GM23338 (cell line): ENCODE measurements at regions not wholly inside any gene's neighbourhood (a gene's known extent, or its start where the extent isn't known, plus 50 kb on each side); places are given as distances from the start of the nearest gene placed in this dataset.

Experiments
- ATAC-seq: fragments of 200-7000 bp; cut with Tn5 transposase; 3 replicates; pipeline ENCODE4 v1.9.1; 2020
- DNase-seq: peaks from one replicate; pipeline ENCODE4 v3.0.0-alpha.2; 2015; ENCODE audit warnings: low spot score
- H2AFZ ChIP-seq: fragments of 200-600 bp; sonication (generic); 2 replicates; pipeline ENCODE4 v1.8.0; 2016; ENCODE audit warnings: antibody characterized with exemption, mild to moderate bottlenecking, moderate library complexity
- H3F3A ChIP-seq: fragments of 200-600 bp; sonication (generic); replicated peaks from 2 replicates; pipeline ENCODE4 v1.8.0; 2017; ENCODE audit warnings: antibody characterized with exemption, mixed run types, low read depth
- H3K27ac ChIP-seq: fragments of 200-600 bp; sonication (generic); 2 replicates; pipeline ENCODE4 v1.6.1; 2016; ENCODE audit warnings: low read depth
- H3K27me3 ChIP-seq: fragments of 200-600 bp; sonication (generic); 2 replicates; pipeline ENCODE4 v1.8.0; 2016; ENCODE audit warnings: mild to moderate bottlenecking, mixed run types, moderate library complexity; ENCODE audit not compliant: insufficient read depth
- H3K36me3 ChIP-seq: fragments of 200-600 bp; sonication (generic); 2 replicates; pipeline ENCODE4 v1.8.0; 2016; ENCODE audit warnings: mild to moderate bottlenecking; ENCODE audit not compliant: insufficient read depth
- H3K4me1 ChIP-seq: fragments of 200-600 bp; sonication (generic); 2 replicates; pipeline ENCODE4 v1.8.0; 2016; ENCODE audit warnings: mild to moderate bottlenecking, moderate library complexity; ENCODE audit not compliant: insufficient read depth
- H3K4me2 ChIP-seq: fragments of 200-600 bp; sonication (generic); 2 replicates; pipeline ENCODE4 v1.7.1; 2017; ENCODE audit warnings: mixed run types
- H3K4me3 ChIP-seq: fragments of 200-600 bp; sonication (generic); 2 replicates; pipeline ENCODE4 v1.6.1; 2016; ENCODE audit warnings: mixed run types
- H3K79me2 ChIP-seq: fragments of 200-600 bp; sonication (generic); replicated peaks from 2 replicates; pipeline ENCODE4 v1.8.0; 2017; ENCODE audit warnings: mild to moderate bottlenecking; ENCODE audit not compliant: insufficient read depth
- H3K9me2 ChIP-seq: fragments of 200-600 bp; sonication (generic); 2 replicates; pipeline ENCODE4 v1.8.0; 2017; ENCODE audit not compliant: insufficient read depth
- H4K20me1 ChIP-seq: fragments of 200-600 bp; sonication (generic); replicated peaks from 2 replicates; pipeline ENCODE4 v1.8.0; 2017; ENCODE audit warnings: mild to moderate bottlenecking; ENCODE audit not compliant: insufficient read depth
- H3K27ac Mint-ChIP-seq: 2 replicates; pipeline ENCODE4 v1.8.0; 2020; ENCODE audit warnings: inconsistent platforms, mild to moderate bottlenecking, moderate library complexity, mixed read lengths
- H3K27me3 Mint-ChIP-seq: 3 replicates; pipeline ENCODE4 v1.8.0; 2022; ENCODE audit warnings: low read depth, mild to moderate bottlenecking, moderate library complexity, mixed read lengths, inconsistent platforms; ENCODE audit not compliant: insufficient read depth, poor library complexity
- H3K36me3 Mint-ChIP-seq: 3 replicates; pipeline ENCODE4 v1.8.0; 2021; ENCODE audit warnings: low read depth, mild to moderate bottlenecking, inconsistent platforms, moderate library complexity, mixed read lengths
- H3K4me1 Mint-ChIP-seq: 3 replicates; pipeline ENCODE4 v1.8.0; 2020; ENCODE audit warnings: mild to moderate bottlenecking, inconsistent platforms, mixed read lengths
- H3K4me3 Mint-ChIP-seq: 3 replicates; pipeline ENCODE4 v1.8.0; 2021; ENCODE audit warnings: moderate library complexity, mild to moderate bottlenecking, inconsistent platforms, mixed read lengths
- H3K9me3 Mint-ChIP-seq: 3 replicates; pipeline ENCODE4 v1.8.0; 2020; ENCODE audit warnings: moderate library complexity, mild to moderate bottlenecking, inconsistent platforms, mixed read lengths
- CREB1 ChIP-seq: fragments of 250-450 bp; sonication (Bioruptor Pico); IDR thresholded peaks from 2 replicates; pipeline ENCODE4 v1.5.0; 2020; ENCODE audit warnings: low read depth, mild to moderate bottlenecking, moderate library complexity
- CTCF ChIP-seq, 2 experiments: fragments of 200-600 bp in 1 of 2; sonication (generic) in 1 of 2; conservative IDR thresholded peaks; 2 replicates each; pipeline versions ENCODE4 v1.5.1 to v1.6.1; 2016 to 2017; ENCODE audit warnings: antibody characterized with exemption in 2 of 2, low read depth in 2 of 2, mild to moderate bottlenecking in 2 of 2, moderate library complexity in 1 of 2
- ETS1 ChIP-seq: IDR thresholded peaks from 2 replicates; pipeline ENCODE4 v1.6.1; 2016; ENCODE audit warnings: antibody characterized with exemption
- NANOG ChIP-seq: IDR thresholded peaks from 2 replicates; pipeline ENCODE4 v1.6.1; 2016; ENCODE audit warnings: antibody characterized with exemption, borderline replicate concordance
- POLR2AphosphoS5 ChIP-seq: IDR thresholded peaks from 2 replicates; pipeline ENCODE4 v1.6.1; 2016; ENCODE audit warnings: antibody characterized with exemption, low read depth
- STAT1 ChIP-seq: IDR thresholded peaks from one replicate; pipeline ENCODE4 v1.6.1; 2016; ENCODE audit warnings: antibody characterized with exemption; ENCODE audit not compliant: unreplicated experiment
- ZNF331 ChIP-seq: fragments of 250-450 bp; sonication (Bioruptor Pico); IDR thresholded peaks from 2 replicates; pipeline ENCODE4 v1.5.0; 2020; ENCODE audit warnings: low read depth, mild to moderate bottlenecking, moderate library complexity
- TF ChIP-seq, protein P1 (sequence below): IDR thresholded peaks from one replicate; pipeline ENCODE4 v1.6.1; 2018; ENCODE audit warnings: antibody characterized with exemption; ENCODE audit not compliant: unreplicated experiment

- no peak overlapping the region for H3K4me3 Mint-ChIP-seq
- no peaks in the 10 kb centered on the region for H3K27me3 Mint-ChIP-seq
- H3F3A ChIP-seq, result no peaks in the 10 kb centered on the region
- H4K20me1 ChIP-seq, result no peaks in the 10 kb centered on the region
- DNase-seq (no peak), ATAC-seq (no peak)
- no peaks in the 10 kb centered on the region for H3K79me2 ChIP-seq
- peaks cover under 1% of the 10 kb centered on the region; the same call in 2 of the 3 replicates for H3K4me1 Mint-ChIP-seq
- H2AFZ ChIP-seq, result no peak overlapping the region
- no peaks in the 10 kb centered on the region; the same call in 1 of the 2 replicates for H3K9me2 ChIP-seq
- H3K36me3 ChIP-seq, result no peaks in the 10 kb centered on the region
- no peaks in the 10 kb centered on the region for H3K9me3 Mint-ChIP-seq
- H3K36me3 Mint-ChIP-seq, result no peaks in the 10 kb centered on the region; the same call in 2 of the 3 replicates
- H3K27me3 ChIP-seq, result no peaks in the 10 kb centered on the region
- no peak overlapping the region for H3K4me3 ChIP-seq
- H3K4me2 ChIP-seq, result no peak overlapping the region
- H3K27ac Mint-ChIP-seq, result no peak overlapping the region
- no peak overlapping the region for H3K27ac ChIP-seq
- TF ChIP-seq, protein P1, sequence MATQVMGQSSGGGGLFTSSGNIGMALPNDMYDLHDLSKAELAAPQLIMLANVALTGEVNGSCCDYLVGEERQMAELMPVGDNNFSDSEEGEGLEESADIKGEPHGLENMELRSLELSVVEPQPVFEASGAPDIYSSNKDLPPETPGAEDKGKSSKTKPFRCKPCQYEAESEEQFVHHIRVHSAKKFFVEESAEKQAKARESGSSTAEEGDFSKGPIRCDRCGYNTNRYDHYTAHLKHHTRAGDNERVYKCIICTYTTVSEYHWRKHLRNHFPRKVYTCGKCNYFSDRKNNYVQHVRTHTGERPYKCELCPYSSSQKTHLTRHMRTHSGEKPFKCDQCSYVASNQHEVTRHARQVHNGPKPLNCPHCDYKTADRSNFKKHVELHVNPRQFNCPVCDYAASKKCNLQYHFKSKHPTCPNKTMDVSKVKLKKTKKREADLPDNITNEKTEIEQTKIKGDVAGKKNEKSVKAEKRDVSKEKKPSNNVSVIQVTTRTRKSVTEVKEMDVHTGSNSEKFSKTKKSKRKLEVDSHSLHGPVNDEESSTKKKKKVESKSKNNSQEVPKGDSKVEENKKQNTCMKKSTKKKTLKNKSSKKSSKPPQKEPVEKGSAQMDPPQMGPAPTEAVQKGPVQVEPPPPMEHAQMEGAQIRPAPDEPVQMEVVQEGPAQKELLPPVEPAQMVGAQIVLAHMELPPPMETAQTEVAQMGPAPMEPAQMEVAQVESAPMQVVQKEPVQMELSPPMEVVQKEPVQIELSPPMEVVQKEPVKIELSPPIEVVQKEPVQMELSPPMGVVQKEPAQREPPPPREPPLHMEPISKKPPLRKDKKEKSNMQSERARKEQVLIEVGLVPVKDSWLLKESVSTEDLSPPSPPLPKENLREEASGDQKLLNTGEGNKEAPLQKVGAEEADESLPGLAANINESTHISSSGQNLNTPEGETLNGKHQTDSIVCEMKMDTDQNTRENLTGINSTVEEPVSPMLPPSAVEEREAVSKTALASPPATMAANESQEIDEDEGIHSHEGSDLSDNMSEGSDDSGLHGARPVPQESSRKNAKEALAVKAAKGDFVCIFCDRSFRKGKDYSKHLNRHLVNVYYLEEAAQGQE, result no peak
- TF ChIP-seq CREB1 (CRISPR knock-in tag) (no peak), NANOG (no peak), ETS1 (no peak), CTCF (conservative IDR thresholded peaks at IDR 0.05; ENCODE audit: low read depth in 2 of 2) (no peak), ZNF331 (CRISPR knock-in tag) (no peak)
- no peaks in the 10 kb centered on the region for H3K4me1 ChIP-seq
Measured at GRCh38 chr1:95636897-95637296, 402.9 kb downstream of the RWDD3 start.

- H3K4me3 ChIP-seq, result no peak overlapping the region
- DNase-seq (no peak), ATAC-seq (no peak)
- Mint-ChIP-seq H3K9me3 (0 out of 3 replicates have a peak, but pooled peaks cover 2% of the 10 kb centered on the region), H3K27ac (no peak overlapping the region), H3K4me1 (no peaks in the 10 kb centered on the region), H3K36me3 (no peaks in the 10 kb centered on the region), H3K4me3 (no peak overlapping the region), H3K27me3 (no peaks in the 10 kb centered on the region)
- H3K9me2 ChIP-seq, result no peaks in the 10 kb centered on the region; the same call in none of the 2 replicates
- no peaks in the 10 kb centered on the region for H4K20me1 ChIP-seq
- H3K27me3 ChIP-seq, result no peaks in the 10 kb centered on the region
- no peaks in the 10 kb centered on the region for H3K36me3 ChIP-seq
- H3K79me2 ChIP-seq, result no peaks in the 10 kb centered on the region
- H3F3A ChIP-seq, result no peaks in the 10 kb centered on the region
- no peaks in the 10 kb centered on the region for H3K4me1 ChIP-seq
- no peak overlapping the region for H3K27ac ChIP-seq
- H3K4me2 ChIP-seq, result no peak overlapping the region
- no peak overlapping the region; the same call in 1 of the 2 replicates for H2AFZ ChIP-seq
- no peak for TF ChIP-seq ETS1
- TF ChIP-seq ZNF331 (CRISPR knock-in tag), result no peak
- TF ChIP-seq CREB1 (CRISPR knock-in tag), result no peak
- no peak for TF ChIP-seq POLR2AphosphoS5
- TF ChIP-seq, protein P1, result no peak
- no peak for TF ChIP-seq STAT1
Measured at GRCh38 chr1:95640746-95641145, 406.7 kb downstream of the RWDD3 start.
